NCI-H146 (cell line): ENCODE measurements at regions not wholly inside any gene's neighbourhood (a gene's known extent, or its start where the extent isn't known, plus 50 kb on each side); places are given as distances from the start of the nearest gene placed in this dataset.
"Not testable (repeated sequence)": the region's sequence is repeated elsewhere in the genome, so short reads cannot be mapped to it uniquely, and the experiment has no call there.

ENCODE experiments used
- DNase-seq: peaks from one replicate; lab custom pipeline; 2025; lab: John Stamatoyannopoulos, UW

- DNase-seq, result not testable (repeated sequence)
These were observed 129.8 kb upstream of the MB21D2 start for GRCh38 chr3:193047461-193047860.

GRCh38 chr3:193048127-193048526 is 130.5 kb upstream of the MB21D2 start:
- no peak for DNase-seq

DNA sequence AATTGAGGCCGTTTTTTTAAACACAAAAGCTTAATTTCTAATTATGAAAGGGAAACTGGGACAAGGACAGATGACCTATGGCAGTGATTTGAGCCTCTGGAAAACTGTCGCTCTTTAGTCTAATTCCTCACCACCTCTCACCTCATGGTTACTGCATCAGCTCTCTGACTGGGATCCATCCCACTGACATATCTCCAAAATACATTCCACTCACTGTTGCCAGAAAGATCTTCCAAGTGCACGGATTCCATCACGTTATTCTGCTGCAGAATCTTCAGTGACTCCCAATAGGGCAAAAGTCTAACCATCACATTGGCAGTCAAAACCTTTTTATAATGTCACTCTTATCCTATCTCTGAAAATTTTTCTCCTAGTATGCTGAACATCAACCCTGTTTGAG is 132.3 kb upstream of the MB21D2 start:
- no peak for DNase-seq

DNA sequence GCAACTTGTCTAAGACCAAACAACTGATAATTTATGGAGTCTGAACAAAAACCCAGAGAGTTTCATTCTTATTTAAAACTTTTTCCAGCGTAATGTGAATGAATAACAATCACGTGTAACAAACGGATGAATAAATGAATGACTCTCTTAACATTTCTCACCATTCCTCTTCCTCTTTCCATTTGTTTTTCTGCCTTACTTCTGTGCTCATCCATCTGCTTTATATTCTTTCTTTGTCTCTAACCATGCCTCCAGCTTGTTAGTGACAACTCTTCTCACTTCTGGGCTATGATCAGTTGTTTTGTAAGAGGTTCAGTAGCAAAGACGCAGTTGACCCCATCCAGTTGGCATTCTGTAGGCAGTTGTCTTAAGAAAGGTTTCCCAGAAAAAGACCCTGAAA is 133.7 kb upstream of the MB21D2 start:
- no peak for DNase-seq

GRCh38 chr3:193052354-193053045 is 134.8 kb upstream of the MB21D2 start:
- DNase-seq, result no peak

DNA sequence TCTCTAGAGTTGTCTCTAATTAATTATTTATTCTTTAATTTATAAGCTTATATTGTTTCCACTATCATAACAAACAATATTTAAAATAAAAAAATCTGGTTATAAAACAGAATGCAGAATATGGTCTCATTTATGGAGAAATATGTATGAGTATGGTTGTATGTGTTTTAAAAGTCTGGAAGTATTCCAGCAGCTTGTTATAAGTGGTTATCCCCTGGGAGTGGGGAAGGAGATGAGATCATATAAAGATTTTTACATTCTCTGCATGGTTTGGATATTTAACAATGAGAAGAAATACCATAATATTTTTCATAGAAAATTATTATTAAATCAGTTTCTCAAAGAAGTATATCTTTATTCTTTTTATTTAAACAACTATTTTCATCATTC is 135.4 kb upstream of the MB21D2 start:
- no peak for DNase-seq

- DNase-seq, result no peak
These were observed 137.7 kb upstream of the MB21D2 start for GRCh38 chr3:193055352-193055751.

DNA sequence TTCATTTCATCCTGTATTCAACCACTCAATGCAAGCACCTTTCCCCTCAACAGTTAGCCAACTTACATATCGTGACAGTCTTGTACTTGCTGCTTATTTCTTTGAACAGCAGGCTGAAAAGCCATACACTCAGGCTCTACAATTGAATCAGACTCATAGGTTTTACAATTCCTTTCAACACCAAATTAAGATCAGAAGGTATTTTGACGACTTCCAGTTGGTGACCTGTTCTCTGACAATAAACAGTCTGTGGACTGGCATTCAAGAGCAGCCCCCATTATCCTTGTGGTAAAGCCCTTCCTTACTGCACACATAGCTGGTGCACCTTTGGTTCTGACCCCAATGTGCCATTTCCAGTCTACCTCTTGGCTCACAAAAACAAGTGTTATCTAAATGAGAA is 140.0 kb upstream of the MB21D2 start:
- DNase-seq, result no peak

DNA sequence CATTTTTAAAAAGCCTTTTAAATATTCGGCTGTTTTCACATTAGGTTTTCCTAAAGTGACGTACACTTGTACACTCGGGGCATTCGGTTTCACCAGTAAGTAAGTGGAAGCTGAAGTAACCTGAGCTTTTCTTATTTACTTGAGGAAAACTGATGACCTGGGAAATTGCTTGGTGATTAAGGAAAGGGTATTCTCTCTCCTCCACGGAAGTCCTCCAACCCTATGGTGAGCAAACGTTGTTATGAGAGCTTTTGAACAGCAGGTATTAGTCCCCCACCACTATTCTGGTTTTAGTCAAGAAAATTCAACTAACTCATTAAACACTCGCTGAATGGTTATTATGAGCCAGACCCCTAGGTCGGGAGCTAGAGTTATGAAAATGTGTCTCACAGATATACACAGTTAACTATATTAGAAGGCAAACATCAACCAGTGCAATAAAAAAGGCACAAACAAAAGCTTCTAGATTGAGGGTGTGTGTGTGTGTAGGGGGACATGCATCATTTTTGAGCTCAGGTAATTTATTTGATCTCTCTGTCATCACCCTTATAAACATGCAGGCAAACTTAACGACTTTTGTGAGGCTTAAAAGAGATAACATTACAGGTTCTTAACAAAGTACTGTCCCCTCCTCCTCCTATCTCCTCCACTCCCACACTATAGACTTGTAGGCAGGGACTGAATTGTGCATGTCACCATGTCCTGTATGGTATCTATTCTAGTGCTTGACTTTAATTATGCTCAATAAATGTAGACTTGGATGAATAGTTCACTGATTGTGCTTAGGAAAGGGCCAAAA is 143.3 kb upstream of the MB21D2 start:
- DNase-seq, result no peak

GRCh38 chr3:193068365-193068764 is 150.7 kb upstream of the MB21D2 start:
- DNase-seq, result no peak

- DNase-seq, result not testable (repeated sequence)
These were observed 152.1 kb upstream of the MB21D2 start for GRCh38 chr3:193069732-193070131.

GRCh38 chr3:193078996-193079753 is 161.5 kb upstream of the MB21D2 start:
- no peak for DNase-seq

DNA sequence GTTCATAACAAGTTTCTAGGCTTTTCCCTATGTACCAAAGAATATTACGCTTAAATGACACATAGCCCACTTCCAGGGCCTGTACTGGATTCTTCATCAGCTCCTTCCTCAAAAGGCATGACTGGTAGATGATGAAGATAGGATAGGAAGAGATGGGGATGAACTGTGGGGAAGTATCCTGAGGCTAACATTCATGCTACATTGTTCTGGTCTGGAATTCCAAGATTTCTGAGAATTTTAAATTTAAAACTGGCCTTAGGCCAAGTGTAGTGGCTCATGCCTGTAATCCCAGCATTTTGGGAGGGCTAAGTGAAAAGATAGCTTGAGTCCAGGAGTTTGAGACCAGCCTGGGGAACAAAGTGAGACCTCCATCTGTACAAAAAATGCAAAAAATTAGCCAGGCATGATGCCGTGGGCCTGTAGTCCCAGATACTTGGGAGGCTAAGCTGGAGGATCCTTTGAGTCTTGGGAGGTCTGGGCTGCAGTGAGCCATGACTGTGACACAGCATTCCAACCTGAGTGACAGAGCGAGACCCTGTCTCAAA is 160.1 kb upstream of the PLAAT1 start:
- no peak for DNase-seq

- no peak for DNase-seq
These were observed 155.4 kb upstream of the PLAAT1 start for GRCh38 chr3:193085655-193086054.

DNA sequence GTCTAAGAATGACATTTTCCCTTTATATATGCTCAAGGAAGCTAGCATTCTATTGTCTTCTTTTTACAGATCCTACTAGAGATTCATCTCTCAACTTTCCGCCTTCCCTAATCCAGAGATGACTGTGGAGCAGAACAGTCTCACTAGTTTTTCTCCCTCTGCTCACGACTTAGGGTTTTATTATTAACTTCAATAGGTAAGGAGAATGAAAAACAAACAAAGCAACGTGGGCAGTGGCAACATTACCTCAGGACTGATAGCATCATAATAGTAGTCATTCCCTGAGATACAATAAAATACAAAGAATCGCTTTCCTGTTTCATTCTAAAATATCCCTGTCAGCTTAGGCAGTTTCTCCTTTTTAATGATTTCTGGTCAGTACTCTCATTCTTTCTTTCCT is 154.3 kb upstream of the PLAAT1 start:
- DNase-seq, result no peak

DNA sequence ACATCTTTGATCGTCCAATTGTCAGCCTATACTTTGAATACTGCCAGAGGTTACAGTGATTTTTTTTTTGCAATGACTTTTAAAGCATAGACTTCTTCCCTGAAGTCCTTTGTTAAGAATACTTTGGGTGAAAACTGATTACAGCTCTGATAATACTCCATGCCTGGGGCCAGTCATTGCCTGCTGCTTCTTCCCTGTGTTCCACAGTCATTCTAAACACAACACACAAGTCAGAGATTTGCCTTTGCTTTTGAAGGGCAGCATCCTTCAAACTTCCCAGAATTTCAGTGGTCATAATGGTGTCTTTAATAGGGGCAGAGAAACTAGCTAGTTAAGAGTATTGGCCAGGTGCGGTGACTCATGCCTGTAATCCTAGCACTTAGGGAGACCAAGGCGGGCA is 153.7 kb upstream of the PLAAT1 start:
- DNase-seq, result no peak

DNA sequence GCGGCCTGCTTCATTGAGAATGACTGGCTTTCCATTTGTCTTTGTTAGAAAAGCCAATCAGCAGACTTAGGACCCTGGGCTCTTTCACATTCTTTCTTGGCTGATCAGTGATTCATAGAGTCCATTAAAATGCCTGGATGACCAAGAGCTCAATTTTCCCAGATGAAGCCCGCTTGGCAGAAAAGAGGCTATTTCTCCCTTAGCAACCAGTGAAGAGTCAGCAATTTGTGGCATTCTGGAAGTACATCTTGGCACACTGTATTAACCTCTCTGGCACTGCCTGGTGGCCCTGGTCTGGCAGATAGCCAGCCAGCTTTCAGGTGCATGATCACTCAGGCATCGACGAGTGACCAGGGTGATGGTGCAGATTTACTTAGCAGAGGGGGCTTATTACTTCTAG is 145.7 kb upstream of the PLAAT1 start:
- no peak for DNase-seq

GRCh38 chr3:193096076-193096475 is 144.9 kb upstream of the PLAAT1 start:
- DNase-seq, result no peak

- DNase-seq, result no peak
These were observed 126.3 kb upstream of the PLAAT1 start for GRCh38 chr3:193114431-193115340.

- no peak for DNase-seq
These were observed 124.2 kb upstream of the PLAAT1 start for GRCh38 chr3:193116871-193117270.

- DNase-seq, result no peak
These were observed 122.1 kb upstream of the PLAAT1 start for GRCh38 chr3:193118907-193119306.

- DNase-seq, result no peak
These were observed 121.1 kb upstream of the PLAAT1 start for GRCh38 chr3:193119926-193120325.
